T-helper 1 cell treated with Interleukin-12 subunit alpha and Interleukin-12 subunit beta and Interleukin-4 antibody, amounts not matched to agents 30 μg/mL and 1 μg/mL, for 36 hours (primary cell): ENCODE measurements at regions not wholly inside any gene's neighbourhood (a gene's known extent, or its start where the extent isn't known, plus 50 kb on each side); places are given as distances from the start of the nearest gene placed in this dataset.

ENCODE experiments used
- H3K27ac Mint-ChIP-seq: one replicate; pipeline ENCODE4 v1.8.0; 2021; ENCODE audit warnings: mild to moderate bottlenecking, mixed read lengths
- H3K27me3 Mint-ChIP-seq: one replicate; pipeline ENCODE4 v1.8.0; 2021; ENCODE audit warnings: low read depth, mixed read lengths
- H3K36me3 Mint-ChIP-seq: one replicate; pipeline ENCODE4 v1.8.0; 2021; ENCODE audit warnings: low read depth, mixed read lengths
- H3K4me1 Mint-ChIP-seq: one replicate; pipeline ENCODE4 v1.8.0; 2021; ENCODE audit warnings: low read depth, mixed read lengths
- H3K4me3 Mint-ChIP-seq: one replicate; pipeline ENCODE4 v1.8.0; 2021; ENCODE audit warnings: mild to moderate bottlenecking, moderate library complexity, mixed read lengths
- H3K9me3 Mint-ChIP-seq: one replicate; pipeline ENCODE4 v1.8.0; 2021; ENCODE audit warnings: mixed read lengths

DNA sequence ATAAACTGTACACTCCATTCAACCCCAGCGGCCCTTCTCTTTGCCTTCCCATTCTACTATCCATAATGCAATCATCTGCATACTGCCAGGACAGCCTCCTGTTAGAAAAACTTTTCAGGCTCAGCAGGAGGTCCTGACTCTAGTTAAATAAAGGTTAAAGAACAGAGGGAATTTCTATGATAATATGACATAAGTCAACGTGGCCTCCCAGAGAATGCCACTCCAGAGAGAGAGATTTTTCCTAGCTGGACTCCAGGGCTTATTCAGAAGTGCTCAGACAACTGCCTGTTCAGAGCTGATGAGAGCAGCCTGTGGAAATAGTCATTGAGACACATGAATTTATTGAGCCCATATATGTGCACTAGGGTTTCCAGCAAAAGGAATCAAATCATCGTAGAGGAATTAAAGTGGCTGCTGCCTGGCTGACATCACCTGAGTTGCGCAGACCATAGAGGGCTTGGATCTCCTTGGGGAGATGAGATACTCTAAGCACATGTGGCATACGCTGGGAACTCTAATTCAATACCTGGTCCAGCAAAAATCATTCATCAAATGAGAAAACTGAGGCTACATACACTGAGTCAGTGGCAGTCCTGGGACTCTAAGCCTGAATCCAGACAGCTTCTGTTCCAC is 736.2 kb downstream of the PTPRU start:
- Mint-ChIP-seq H3K4me3 (no peak overlapping the region), H3K9me3 (no peaks in the 10 kb centered on the region), H3K4me1 (no peaks in the 10 kb centered on the region), H3K36me3 (no peaks in the 10 kb centered on the region), H3K27ac (no peak overlapping the region), H3K27me3 (peaks cover 5% of the 10 kb centered on the region)

DNA sequence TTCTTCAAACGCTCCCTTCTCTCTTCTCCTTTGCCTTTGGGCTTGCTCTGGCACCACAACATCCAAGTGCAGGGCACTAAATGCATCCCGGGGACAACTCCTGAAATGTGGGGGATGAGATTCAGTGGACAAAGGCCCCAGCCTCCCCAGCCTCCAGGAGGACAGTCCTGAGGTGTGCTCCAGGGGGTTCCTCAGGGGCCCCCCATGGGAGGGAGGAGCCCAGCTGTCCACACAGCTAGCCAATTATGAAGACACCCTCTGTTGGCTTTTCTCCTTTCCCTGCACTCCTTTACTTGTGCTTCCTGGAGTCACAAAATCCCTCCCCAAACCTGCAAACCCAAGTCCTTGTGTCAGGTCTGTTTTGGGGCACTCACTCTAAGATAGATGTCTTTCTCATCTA is 735.4 kb downstream of the PTPRU start:
- Mint-ChIP-seq H3K9me3 (no peaks in the 10 kb centered on the region), H3K36me3 (no peaks in the 10 kb centered on the region), H3K4me3 (no peak overlapping the region), H3K27me3 (peaks cover 5% of the 10 kb centered on the region), H3K4me1 (no peaks in the 10 kb centered on the region), H3K27ac (no peak overlapping the region)

GRCh38 chr1:29970747-29971325 is 734.5 kb downstream of the PTPRU start:
- Mint-ChIP-seq H3K4me3 (no peak overlapping the region), H3K27me3 (peaks cover 5% of the 10 kb centered on the region), H3K27ac (no peak overlapping the region), H3K4me1 (no peaks in the 10 kb centered on the region), H3K9me3 (no peaks in the 10 kb centered on the region), H3K36me3 (no peaks in the 10 kb centered on the region)

DNA sequence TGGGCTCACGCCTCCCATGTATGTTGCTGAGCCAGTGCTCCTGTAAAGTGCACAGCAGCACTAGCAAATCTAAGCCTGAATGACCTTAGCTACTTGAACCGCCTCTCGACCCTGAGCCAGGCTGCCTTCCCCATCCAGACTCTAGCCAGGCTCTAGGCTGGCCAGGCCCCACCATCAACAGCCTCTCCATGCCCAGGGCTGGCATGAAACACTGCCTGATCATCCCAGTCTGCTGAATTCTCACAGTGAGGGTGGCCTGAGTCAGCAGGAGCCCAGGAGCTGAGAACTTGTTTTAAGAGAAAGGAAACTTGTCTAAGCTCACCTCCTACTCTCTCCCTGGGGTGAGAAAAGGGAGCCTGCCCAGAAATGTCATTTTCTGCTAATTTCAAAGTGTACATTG is 733.3 kb downstream of the PTPRU start:
- no peaks in the 10 kb centered on the region for H3K36me3 Mint-ChIP-seq
- no peak overlapping the region for H3K27ac Mint-ChIP-seq
- no peak overlapping the region for H3K4me3 Mint-ChIP-seq
- H3K9me3 Mint-ChIP-seq = no peaks in the 10 kb centered on the region
- H3K4me1 Mint-ChIP-seq = no peaks in the 10 kb centered on the region
- H3K27me3 Mint-ChIP-seq = peaks cover 5% of the 10 kb centered on the region

DNA sequence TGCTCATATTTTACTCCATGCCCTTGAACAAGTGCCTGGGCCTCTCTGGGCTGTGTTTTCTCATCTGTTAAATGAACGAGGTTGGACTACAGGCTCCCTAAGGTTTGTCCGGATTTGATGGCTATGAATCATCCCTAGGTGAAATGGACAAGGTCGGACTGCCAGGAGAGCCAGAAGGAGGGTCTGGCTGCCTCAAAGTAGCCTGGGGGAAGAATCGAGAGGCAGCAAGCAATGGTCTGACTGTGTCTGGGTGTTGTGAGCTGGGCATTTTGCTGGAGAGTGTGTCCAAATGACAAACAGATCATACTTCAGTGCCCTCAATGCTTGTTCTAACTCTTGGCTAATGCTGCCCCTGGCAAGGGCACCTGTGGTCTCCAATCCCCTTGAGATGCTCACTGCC is 730.9 kb downstream of the PTPRU start:
- Mint-ChIP-seq H3K9me3 (no peaks in the 10 kb centered on the region), H3K27ac (no peak overlapping the region), H3K36me3 (no peaks in the 10 kb centered on the region)

DNA sequence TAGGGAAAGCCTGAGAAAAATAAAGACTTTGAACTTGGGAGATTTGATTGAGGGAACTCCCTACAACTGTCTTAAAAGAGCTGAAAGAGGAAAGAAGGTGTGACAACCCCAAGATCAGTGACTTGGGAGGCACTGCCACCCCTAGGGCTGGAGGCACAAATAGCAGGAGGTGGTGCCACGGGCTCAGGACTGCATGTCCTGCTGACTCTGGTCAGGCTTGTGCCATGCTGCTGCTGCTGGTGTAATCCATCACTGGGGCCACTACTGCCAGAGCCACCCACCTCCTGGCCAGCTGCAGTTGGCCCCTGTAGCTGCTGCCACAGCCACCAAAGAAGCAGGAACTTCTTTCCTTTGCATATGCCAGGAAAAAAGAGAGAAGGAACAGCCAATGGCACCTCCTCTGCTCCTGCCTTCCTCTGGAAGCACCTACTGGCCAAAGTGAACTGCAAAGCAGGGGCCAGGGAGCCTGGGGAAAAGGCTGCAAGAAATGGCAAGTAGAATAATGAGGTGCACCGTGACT is 730.3 kb downstream of the PTPRU start:
- Mint-ChIP-seq H3K27me3 (peaks cover under 1% of the 10 kb centered on the region), H3K9me3 (no peaks in the 10 kb centered on the region), H3K27ac (no peak overlapping the region), H3K4me3 (no peak overlapping the region), H3K36me3 (no peaks in the 10 kb centered on the region), H3K4me1 (no peaks in the 10 kb centered on the region)

More for the DNA sequence above, 730.9 kb downstream of the PTPRU start:
- Mint-ChIP-seq H3K4me3 (no peak overlapping the region), H3K27me3 (peaks cover 5% of the 10 kb centered on the region), H3K4me1 (no peaks in the 10 kb centered on the region)

- Mint-ChIP-seq H3K4me1 (no peaks in the 10 kb centered on the region), H3K27me3 (no peaks in the 10 kb centered on the region), H3K4me3 (no peak overlapping the region), H3K36me3 (no peaks in the 10 kb centered on the region), H3K9me3 (no peaks in the 10 kb centered on the region), H3K27ac (no peak overlapping the region)
Observed at GRCh38 chr1:29964718-29965533, 728.6 kb downstream of the PTPRU start.

DNA sequence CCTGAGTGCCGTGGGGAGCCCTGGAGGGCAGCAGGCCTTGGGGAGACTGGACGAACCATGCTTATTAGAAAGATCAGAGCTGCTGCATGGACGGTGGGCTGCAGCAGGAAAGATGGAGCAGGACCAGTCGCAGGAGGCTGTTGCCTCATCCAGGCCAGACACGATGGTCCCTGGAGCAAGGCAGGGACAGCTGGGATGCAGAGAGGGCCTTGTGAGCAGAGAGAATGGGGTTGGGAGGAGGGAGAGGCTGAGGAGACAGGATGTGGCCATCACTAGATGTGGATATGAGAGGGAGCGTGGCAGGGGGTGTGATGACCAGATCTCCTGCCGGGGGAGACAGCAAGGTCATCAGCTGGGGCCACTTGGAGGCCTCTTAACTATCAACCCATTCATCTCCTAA is 727.6 kb downstream of the PTPRU start:
- Mint-ChIP-seq H3K36me3 (no peaks in the 10 kb centered on the region), H3K27me3 (no peaks in the 10 kb centered on the region), H3K9me3 (no peaks in the 10 kb centered on the region), H3K27ac (no peak overlapping the region), H3K4me1 (no peaks in the 10 kb centered on the region), H3K4me3 (no peak overlapping the region)

DNA sequence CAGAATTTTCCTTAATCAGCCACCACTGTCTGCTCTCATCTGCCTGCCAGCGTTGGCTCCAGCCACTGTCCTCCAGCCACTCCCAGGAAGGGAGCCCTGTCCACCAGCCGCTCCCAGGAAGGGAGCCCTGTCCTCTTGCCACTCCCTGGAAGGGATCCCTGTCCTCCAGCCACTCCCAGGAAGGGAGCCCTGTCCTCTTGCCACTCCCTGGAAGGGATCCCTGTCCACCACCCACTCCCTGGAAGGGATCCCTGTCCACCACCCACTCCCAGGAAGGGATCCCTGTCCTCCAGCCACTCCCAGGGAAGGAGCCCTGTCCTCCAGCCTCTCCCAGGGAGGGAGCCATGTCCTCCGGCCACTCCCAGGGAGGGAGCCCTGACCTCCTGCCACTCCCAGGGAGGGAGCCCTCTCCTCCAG is 726.5 kb downstream of the PTPRU start:
- H3K27ac Mint-ChIP-seq = no peak overlapping the region
- no peaks in the 10 kb centered on the region for H3K27me3 Mint-ChIP-seq
- no peak overlapping the region for H3K4me3 Mint-ChIP-seq
- H3K4me1 Mint-ChIP-seq = no peaks in the 10 kb centered on the region
- no peaks in the 10 kb centered on the region for H3K36me3 Mint-ChIP-seq
- H3K9me3 Mint-ChIP-seq = no peaks in the 10 kb centered on the region

GRCh38 chr1:29962336-29962735 is 726.0 kb downstream of the PTPRU start:
- no peak overlapping the region for H3K4me3 Mint-ChIP-seq
- H3K27me3 Mint-ChIP-seq = no peaks in the 10 kb centered on the region
- no peaks in the 10 kb centered on the region for H3K9me3 Mint-ChIP-seq
- no peaks in the 10 kb centered on the region for H3K36me3 Mint-ChIP-seq
- no peak overlapping the region for H3K27ac Mint-ChIP-seq
- no peaks in the 10 kb centered on the region for H3K4me1 Mint-ChIP-seq

- Mint-ChIP-seq H3K9me3 (no peaks in the 10 kb centered on the region), H3K27ac (no peak overlapping the region), H3K4me1 (no peaks in the 10 kb centered on the region), H3K4me3 (no peak overlapping the region), H3K27me3 (no peaks in the 10 kb centered on the region), H3K36me3 (no peaks in the 10 kb centered on the region)
Observed at GRCh38 chr1:29961293-29962059, 725.2 kb downstream of the PTPRU start.

DNA sequence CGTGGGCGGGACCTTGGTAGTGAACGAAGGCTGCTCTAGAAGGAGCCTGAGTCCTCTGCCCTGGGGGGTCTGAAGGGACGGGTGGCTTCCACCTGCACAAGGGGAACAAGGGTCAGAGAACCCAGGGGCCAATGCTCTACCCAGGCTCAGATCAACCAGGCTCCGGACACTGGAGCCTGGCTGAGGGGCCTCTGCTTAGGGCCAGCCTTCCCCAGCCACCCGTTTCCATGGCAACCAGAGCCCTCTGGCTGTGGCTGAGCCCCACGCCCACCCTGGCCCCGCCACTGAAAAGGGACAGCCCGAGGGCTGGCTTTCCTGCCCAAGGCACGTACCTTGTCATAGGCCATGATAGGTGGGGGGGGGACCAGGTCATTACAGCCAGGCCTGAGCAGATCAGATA is 724.6 kb downstream of the PTPRU start:
- no peaks in the 10 kb centered on the region for H3K4me1 Mint-ChIP-seq
- H3K9me3 Mint-ChIP-seq = no peaks in the 10 kb centered on the region
- no peak overlapping the region for H3K4me3 Mint-ChIP-seq
- no peaks in the 10 kb centered on the region for H3K27me3 Mint-ChIP-seq
- H3K36me3 Mint-ChIP-seq = no peaks in the 10 kb centered on the region
- H3K27ac Mint-ChIP-seq = no peak overlapping the region

- H3K27me3 Mint-ChIP-seq = no peaks in the 10 kb centered on the region
- H3K4me3 Mint-ChIP-seq = no peak overlapping the region
- no peak overlapping the region for H3K27ac Mint-ChIP-seq
- no peaks in the 10 kb centered on the region for H3K4me1 Mint-ChIP-seq
- H3K9me3 Mint-ChIP-seq = no peaks in the 10 kb centered on the region
- H3K36me3 Mint-ChIP-seq = no peaks in the 10 kb centered on the region
Observed at GRCh38 chr1:29960156-29960755, 723.9 kb downstream of the PTPRU start.

DNA sequence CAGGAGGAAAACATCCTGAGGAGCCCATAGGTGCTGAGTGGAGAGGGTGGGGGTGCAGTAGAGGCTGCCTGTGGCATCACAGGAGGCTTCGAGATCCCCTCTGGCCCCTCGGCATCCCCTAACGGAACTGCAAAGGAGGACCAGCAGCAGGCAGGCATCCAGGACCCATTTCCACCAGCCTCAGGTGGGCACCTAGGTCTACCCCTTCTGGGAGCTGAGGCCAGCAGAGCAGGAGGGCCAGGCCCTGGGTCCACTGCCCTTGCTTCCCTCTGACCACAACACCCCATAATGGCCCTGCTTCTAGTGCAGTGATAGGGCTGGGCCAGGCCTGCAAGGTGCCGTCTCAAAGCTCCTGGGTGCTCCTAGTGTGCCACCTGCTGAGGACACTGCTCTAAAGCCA is 723.0 kb downstream of the PTPRU start:
- H3K27ac Mint-ChIP-seq = no peak overlapping the region
- H3K36me3 Mint-ChIP-seq = no peaks in the 10 kb centered on the region
- no peaks in the 10 kb centered on the region for H3K9me3 Mint-ChIP-seq
- H3K27me3 Mint-ChIP-seq = no peaks in the 10 kb centered on the region
- H3K4me3 Mint-ChIP-seq = no peak overlapping the region
- no peaks in the 10 kb centered on the region for H3K4me1 Mint-ChIP-seq
